HL-60 (cell line): ENCODE measurements at regions not wholly inside any gene's neighbourhood (a gene's known extent, or its start where the extent isn't known, plus 50 kb on each side); places are given as distances from the start of the nearest gene placed in this dataset.

Experiments
- DNase-seq, 2 experiments: peaks; one replicate each; pipeline ENCODE4 v3.0.0-alpha.2; 2010 to 2020; ENCODE audit warnings: low read depth in 1 of 2, low spot score in 1 of 2
- H3K27ac ChIP-seq: fragments of 250-450 bp; sonication (Bioruptor Pico); replicated peaks from 2 replicates; pipeline ENCODE4 v1.5.1; 2020; ENCODE audit warnings: mild to moderate bottlenecking, moderate library complexity
- H3K27me3 ChIP-seq: fragments of 250-450 bp; sonication (Bioruptor Pico); 2 replicates; pipeline ENCODE4 v1.5.1; 2021; ENCODE audit warnings: mild to moderate bottlenecking, moderate library complexity; ENCODE audit not compliant: insufficient read depth, poor library complexity, severe bottlenecking
- H3K4me3 ChIP-seq: replicated peaks from 2 replicates; pipeline ENCODE4 v1.5.1; 2011; ENCODE audit warnings: mild to moderate bottlenecking, control low read depth, low read length; ENCODE audit not compliant: insufficient read depth
- CTCF ChIP-seq: IDR thresholded peaks from one replicate; pipeline ENCODE4 v1.5.1; 2011; ENCODE audit warnings: low read length, control low read depth, inconsistent platforms; ENCODE audit not compliant: insufficient read depth
- GABPA ChIP-seq: IDR thresholded peaks from 2 replicates; pipeline ENCODE4 v1.6.1; 2012; ENCODE audit warnings: low read depth
- POLR2AphosphoS5 ChIP-seq: IDR thresholded peaks from 2 replicates; pipeline ENCODE4 v1.6.1; 2012; ENCODE audit warnings: low read depth
- REST ChIP-seq: IDR thresholded peaks from 2 replicates; pipeline ENCODE4 v1.6.1; 2012; ENCODE audit warnings: low read depth; ENCODE audit not compliant: insufficient replicate concordance
- SPI1 ChIP-seq: IDR thresholded peaks from 2 replicates; pipeline ENCODE4 v1.6.1; 2012; ENCODE audit warnings: low read depth, mild to moderate bottlenecking, borderline replicate concordance

GRCh38 chr13:57264965-57265364, 98.0 kb downstream of the PRR20E start:
- Histone ChIP-seq H3K27ac (no peak overlapping the region), H3K27me3 (no peaks in the 10 kb centered on the region), H3K4me3 (no peak overlapping the region)
- DNase-seq: no peak
- TF ChIP-seq GABPA (no peak), REST (peak; percentile 86), SPI1 (no peak)

GRCh38 chr13:57270493-57270892, 103.5 kb downstream of the PRR20E start:
- no peak for DNase-seq
- Histone ChIP-seq H3K27ac (no peak overlapping the region), H3K4me3 (no peak overlapping the region), H3K27me3 (no peaks in the 10 kb centered on the region)
- TF ChIP-seq SPI1 (no peak), GABPA (no peak), REST (no peak), CTCF (no peak), POLR2AphosphoS5 (no peak)

- no peak for DNase-seq
- H3K4me3 ChIP-seq: no peak overlapping the region
- no peak for TF ChIP-seq CTCF
- no peak for TF ChIP-seq GABPA
- TF ChIP-seq SPI1: no peak
- TF ChIP-seq POLR2AphosphoS5: no peak
- no peak for TF ChIP-seq REST
- H3K27ac ChIP-seq: no peak overlapping the region
- no peaks in the 10 kb centered on the region for H3K27me3 ChIP-seq
These were observed 119.6 kb downstream of the PRR20E start for GRCh38 chr13:57286511-57287098.
